B cell (primary cell): ENCODE measurements at regions not wholly inside any gene's neighbourhood (a gene's known extent, or its start where the extent isn't known, plus 50 kb on each side); places are given as distances from the start of the nearest gene placed in this dataset.

Experiments
- ATAC-seq: fragments of 200-7000 bp; cut with Tn5 transposase; one replicate; pipeline ENCODE4 v1.10.0; 2021; ENCODE audit warnings: low read depth, mild to moderate bottlenecking, moderate number of reproducible peaks, moderate library complexity
- CTCF ChIA-PET: fragments of 350-600 bp; sonication (Branson Sonifier 250); formaldehyde crosslinking; loops from one replicate; lab custom pipeline; 2021; ENCODE audit warnings: antibody characterized with exemption, inconsistent platforms; lab: Charles Lee
- POLR2A ChIA-PET: fragments of 350-600 bp; sonication (Branson Sonifier 250); formaldehyde crosslinking; loops from one replicate; lab custom pipeline; 2021; ENCODE audit warnings: antibody characterized with exemption; lab: Charles Lee
- DNase-seq: peaks from one replicate; pipeline ENCODE4 v3.0.0; 2013
- H2AFZ ChIP-seq: 2 replicates; pipeline ENCODE4 v1.6.1; 2012; ENCODE audit warnings: mild to moderate bottlenecking, low read depth, low read length; ENCODE audit not compliant: insufficient read depth, poor library complexity, severe bottlenecking
- H3K27ac ChIP-seq, 2 donors: 1 replicate in 1 of 2; 2 replicates in 1 of 2; pipeline ENCODE4 v1.5.1; 2012 to 2013; ENCODE audit warnings: low read length in 2 of 2, mild to moderate bottlenecking in 2 of 2, moderate library complexity in 1 of 2
- H3K27me3 ChIP-seq, 4 experiments: fragments of 200-600 bp in 1 of 4; sonication (generic) in 1 of 4; replicated peaks in 1 of 4; 1 replicate in 2 of 4; 2 replicates in 2 of 4; pipeline versions ENCODE4 v1.6.1 to v1.7.0; 2013 to 2016; ENCODE audit warnings: low read length in 3 of 4, mild to moderate bottlenecking in 2 of 4, mixed read lengths in 1 of 4, moderate library complexity in 1 of 4; ENCODE audit not compliant: insufficient read depth in 4 of 4, control insufficient read depth in 3 of 4; ENCODE audit errors: control extremely low read depth in 1 of 4
- H3K36me3 ChIP-seq, 2 experiments: replicated peaks in 1 of 2; 1 replicate in 1 of 2; 2 replicates in 1 of 2; pipeline versions ENCODE4 v1.6.1 to v1.7.1; 2013; ENCODE audit warnings: low read length in 1 of 2; ENCODE audit not compliant: insufficient read depth in 2 of 2, control insufficient read depth in 1 of 2; ENCODE audit errors: control extremely low read depth in 1 of 2, extremely low read depth in 1 of 2
- H3K4me1 ChIP-seq, 2 donors: fragments of 200-600 bp in 1 of 2; sonication (generic) in 1 of 2; 1 replicate in 1 of 2; 2 replicates in 1 of 2; pipeline versions ENCODE4 v1.5.1 to v1.6.1; 2013 to 2017; ENCODE audit warnings: low read length in 2 of 2; ENCODE audit not compliant: control insufficient read depth in 2 of 2, insufficient read depth in 2 of 2
- H3K4me2 ChIP-seq: replicated peaks from 2 replicates; pipeline ENCODE3; 2012; ENCODE audit warnings: mild to moderate bottlenecking, low read depth, low read length; ENCODE audit not compliant: poor library complexity, severe bottlenecking
- H3K4me3 ChIP-seq, 5 experiments: fragments of 200-600 bp in 1 of 5; sonication (generic) in 1 of 5; 1 replicate in 3 of 5; 2 replicates in 2 of 5; pipeline versions ENCODE4 v1.5.1 to v1.7.0; 2011 to 2016; ENCODE audit warnings: low read length in 4 of 5, mild to moderate bottlenecking in 4 of 5, low read depth in 2 of 5, control low read depth in 1 of 5, moderate library complexity in 1 of 5; ENCODE audit not compliant: insufficient read depth in 1 of 5; ENCODE audit errors: control extremely low read depth in 1 of 5, extremely low read depth in 1 of 5
- H3K79me2 ChIP-seq: fragments of 200-600 bp; sonication (generic); one replicate; pipeline ENCODE4 v1.6.0; 2016; ENCODE audit warnings: low read length; ENCODE audit not compliant: control insufficient read depth, insufficient read depth
- H3K9ac ChIP-seq: fragments of 200-600 bp; sonication (generic); 2 replicates; pipeline ENCODE4 v1.6.1; 2017; ENCODE audit warnings: mild to moderate bottlenecking, low read length, moderate library complexity
- H3K9me3 ChIP-seq, 3 donors: one replicate each; pipeline versions ENCODE4 v1.6.1 to v1.7.1; 2013; ENCODE audit warnings: low read length in 2 of 3; ENCODE audit not compliant: control insufficient read depth in 2 of 3, insufficient read depth in 1 of 3; ENCODE audit errors: control extremely low read depth in 1 of 3
- H4K20me1 ChIP-seq: 2 replicates; pipeline ENCODE4 v1.6.0; 2012; ENCODE audit warnings: mild to moderate bottlenecking, low read length; ENCODE audit not compliant: insufficient read depth, control insufficient read depth, poor library complexity, severe bottlenecking
- H3K27ac Mint-ChIP-seq: one replicate; pipeline ENCODE4 v1.8.0; 2021; ENCODE audit warnings: mixed read lengths
- H3K27me3 Mint-ChIP-seq: one replicate; pipeline ENCODE4 v1.8.0; 2021; ENCODE audit warnings: mixed read lengths
- H3K4me1 Mint-ChIP-seq: one replicate; pipeline ENCODE4 v1.8.0; 2021; ENCODE audit warnings: mixed read lengths
- H3K4me3 Mint-ChIP-seq: one replicate; pipeline ENCODE4 v1.8.0; 2021; ENCODE audit warnings: mixed read lengths
- H3K9me3 Mint-ChIP-seq: one replicate; pipeline ENCODE4 v1.8.0; 2022; ENCODE audit warnings: mixed read lengths; ENCODE audit not compliant: insufficient read depth
- CTCF ChIP-seq: fragments of 200-600 bp; IDR thresholded peaks from one replicate; pipeline ENCODE4 v1.8.0; 2022; ENCODE audit warnings: antibody characterized with exemption, mild to moderate bottlenecking
- EZH2 ChIP-seq: IDR thresholded peaks from 2 replicates; pipeline ENCODE4 v1.6.1; 2012; ENCODE audit warnings: borderline replicate concordance, low read depth, mild to moderate bottlenecking, moderate library complexity, low read length; ENCODE audit not compliant: insufficient read depth, poor library complexity, severe bottlenecking
- WGBS: methylation state at CpG from one replicate; pipeline ENCODE4 v1.1.5; 2013; ENCODE audit warnings: missing lambda C conversion rate; ENCODE audit not compliant: insufficient coverage; 5-methylcytosine and 5-hydroxymethylcytosine counted together
- intact Hi-C: fragments of 100-400 bp; cut with micrococcal nuclease; formaldehyde crosslinking; loops from one replicate; pipeline ENCODE4 v1.10.0; 2022

GRCh38 chr6:65998544-65998943 is 291.5 kb upstream of the EYS start:
- ChIA-PET POLR2A (no interaction called here), CTCF (no interaction called here)
- Histone ChIP-seq H4K20me1 (no peaks in the 10 kb centered on the region), H3K9me3 (peaks cover 0 to 12% (median 0%) of the 10 kb centered on the region in 3 donors), H3K36me3 (no peaks in the 10 kb centered on the region), H3K4me3 (no peak overlapping the region), H3K27me3 (no peaks in the 10 kb centered on the region), H2AFZ (no peak overlapping the region), H3K9ac (no peak overlapping the region), H3K27ac (no peak overlapping the region), H3K4me1 (no peaks in the 10 kb centered on the region), H3K79me2 (no peaks in the 10 kb centered on the region), H3K4me2 (no peak overlapping the region)
- ATAC-seq (no peak), DNase-seq (no peak)
- Mint-ChIP-seq H3K9me3 (peaks cover 8% of the 10 kb centered on the region), H3K27ac (no peak overlapping the region), H3K4me3 (no peak overlapping the region), H3K27me3 (no peaks in the 10 kb centered on the region), H3K4me1 (no peaks in the 10 kb centered on the region)
- TF ChIP-seq CTCF (no peak), EZH2 (no peak)
- over 99% methylated on average over 19 of the region's 19 CpGs for WGBS
- intact Hi-C loops = no loop called here

- no peak overlapping the region for H3K4me3 ChIP-seq
- Mint-ChIP-seq H3K27ac (no peak overlapping the region), H3K4me1 (no peaks in the 10 kb centered on the region), H3K27me3 (no peaks in the 10 kb centered on the region), H3K4me3 (no peak overlapping the region), H3K9me3 (peaks cover 8% of the 10 kb centered on the region)
- no peak for ATAC-seq
- POLR2A ChIA-PET = no interaction called here
- H3K9ac ChIP-seq = no peak overlapping the region
- H2AFZ ChIP-seq = no peak overlapping the region
- no peaks in the 10 kb centered on the region for H3K36me3 ChIP-seq
- no peaks in the 10 kb centered on the region for H3K4me1 ChIP-seq
- H3K27ac ChIP-seq = no peak overlapping the region
- intact Hi-C loops = no loop called here
- no peak for DNase-seq
- TF ChIP-seq CTCF = no peak
- TF ChIP-seq EZH2 = no peak
- no peaks in the 10 kb centered on the region for H3K27me3 ChIP-seq
- H3K79me2 ChIP-seq = no peaks in the 10 kb centered on the region
- peaks cover 0 to 12% (median 0%) of the 10 kb centered on the region in 3 donors for H3K9me3 ChIP-seq
- WGBS = no CpG with 5 or more reads among the region's 1 CpG
- no peak overlapping the region for H3K4me2 ChIP-seq
- no peaks in the 10 kb centered on the region for H4K20me1 ChIP-seq
- CTCF ChIA-PET = no interaction called here
Observed at GRCh38 chr6:65997539-65997938, 290.5 kb upstream of the EYS start.
